CD14-positive monocyte (primary cell): ENCODE measurements at regions not wholly inside any gene's neighbourhood (a gene's known extent, or its start where the extent isn't known, plus 50 kb on each side); places are given as distances from the start of the nearest gene placed in this dataset.

Source experiments
- DNase-seq, 3 donors: peaks; one replicate each; pipeline ENCODE4 v3.0.0-alpha.2; 2011 to 2022
- H2AFZ ChIP-seq: 2 replicates; pipeline ENCODE4 v1.6.0; 2012; ENCODE audit warnings: mild to moderate bottlenecking, low read depth, low read length, inconsistent platforms; ENCODE audit not compliant: insufficient read depth, poor library complexity, severe bottlenecking
- H3K27ac ChIP-seq, 2 donors: 1 replicate in 1 of 2; 2 replicates in 1 of 2; pipeline ENCODE4 v1.5.1; 2012 to 2013; ENCODE audit warnings: low read length in 2 of 2, control low read depth in 1 of 2, inconsistent platforms in 1 of 2, low read depth in 1 of 2, mild to moderate bottlenecking in 1 of 2
- H3K27me3 ChIP-seq, 2 donors: one replicate each; pipeline versions ENCODE4 v1.6.0 to v1.6.1; 2011 to 2013; ENCODE audit warnings: low read length in 2 of 2; ENCODE audit not compliant: control insufficient read depth in 2 of 2, insufficient read depth in 2 of 2
- H3K36me3 ChIP-seq, 2 donors: replicated peaks in 1 of 2; 1 replicate in 1 of 2; 2 replicates in 1 of 2; pipeline versions ENCODE4 v1.5.1 to v1.6.1; 2012 to 2013; ENCODE audit warnings: low read length in 2 of 2, control low read depth in 1 of 2, inconsistent platforms in 1 of 2, mild to moderate bottlenecking in 1 of 2; ENCODE audit not compliant: insufficient read depth in 2 of 2, control insufficient read depth in 1 of 2
- H3K4me1 ChIP-seq, 2 donors: 1 replicate in 1 of 2; 2 replicates in 1 of 2; pipeline versions ENCODE4 v1.5.1 to v1.6.1; 2012 to 2013; ENCODE audit warnings: low read length in 2 of 2, control low read depth in 1 of 2, inconsistent platforms in 1 of 2, mild to moderate bottlenecking in 1 of 2, moderate library complexity in 1 of 2; ENCODE audit not compliant: insufficient read depth in 2 of 2, control insufficient read depth in 1 of 2
- H3K4me2 ChIP-seq: replicated peaks from 2 replicates; pipeline ENCODE3; 2012; ENCODE audit warnings: low read length, moderate library complexity, mild to moderate bottlenecking; ENCODE audit not compliant: poor library complexity, severe bottlenecking; ENCODE audit errors: extremely low read depth
- H3K4me3 ChIP-seq, 3 experiments: fragments of 200-600 bp in 1 of 3; sonication (generic) in 1 of 3; replicated peaks in 1 of 3; 1 replicate in 2 of 3; 2 replicates in 1 of 3; pipeline ENCODE4 v1.5.1; 2011 to 2013; ENCODE audit warnings: low read length in 3 of 3, mild to moderate bottlenecking in 3 of 3, control low read depth in 2 of 3, low read depth in 2 of 3, inconsistent platforms in 1 of 3, moderate library complexity in 1 of 3
- H3K79me2 ChIP-seq: 2 replicates; pipeline ENCODE4 v1.6.0; 2012; ENCODE audit warnings: mild to moderate bottlenecking, control low read depth, inconsistent platforms, low read length, moderate library complexity; ENCODE audit not compliant: insufficient read depth
- H3K9ac ChIP-seq: 2 replicates; pipeline ENCODE4 v1.6.0; 2017; ENCODE audit warnings: low read length, mild to moderate bottlenecking; ENCODE audit not compliant: insufficient read depth, poor library complexity, severe bottlenecking
- H3K9me3 ChIP-seq, 2 donors: replicated peaks in 1 of 2; 1 replicate in 1 of 2; 2 replicates in 1 of 2; pipeline versions ENCODE4 v1.5.1 to v1.6.1; 2012 to 2013; ENCODE audit warnings: low read length in 2 of 2, control low read depth in 1 of 2; ENCODE audit not compliant: control insufficient read depth in 1 of 2, insufficient read depth in 1 of 2
- H4K20me1 ChIP-seq: 2 replicates; pipeline ENCODE4 v1.6.0; 2012; ENCODE audit warnings: mild to moderate bottlenecking, low read length, control low read depth, moderate library complexity; ENCODE audit not compliant: insufficient read depth
- H3K27ac Mint-ChIP-seq, 7 donors: one replicate each; pipeline ENCODE4 v1.8.0; 2020; ENCODE audit warnings: mild to moderate bottlenecking in 7 of 7, mixed read lengths in 7 of 7, moderate library complexity in 6 of 7, inconsistent platforms in 2 of 7
- H3K27me3 Mint-ChIP-seq, 3 donors: one replicate each; pipeline ENCODE4 v1.8.0; 2021 to 2022; ENCODE audit warnings: low read depth in 3 of 3, mild to moderate bottlenecking in 3 of 3, mixed read lengths in 3 of 3, moderate library complexity in 3 of 3, inconsistent platforms in 1 of 3
- H3K36me3 Mint-ChIP-seq, 2 donors: one replicate each; pipeline ENCODE4 v1.8.0; 2020; ENCODE audit warnings: mixed read lengths in 2 of 2, inconsistent platforms in 1 of 2, mild to moderate bottlenecking in 1 of 2
- H3K4me1 Mint-ChIP-seq: one replicate; pipeline ENCODE4 v1.8.0; 2020; ENCODE audit warnings: mild to moderate bottlenecking, mixed read lengths
- H3K4me3 Mint-ChIP-seq, 2 donors: one replicate each; pipeline ENCODE4 v1.8.0; 2020; ENCODE audit warnings: mild to moderate bottlenecking in 2 of 2, mixed read lengths in 2 of 2, moderate library complexity in 1 of 2
- H3K9me3 Mint-ChIP-seq, 7 donors: one replicate each; pipeline ENCODE4 v1.8.0; 2020 to 2022; ENCODE audit warnings: mixed read lengths in 7 of 7, mild to moderate bottlenecking in 6 of 7, moderate library complexity in 6 of 7, inconsistent platforms in 2 of 7
- WGBS: methylation state at CpG from one replicate; pipeline ENCODE4 v1.1.5; 2013; ENCODE audit warnings: missing lambda C conversion rate; ENCODE audit not compliant: insufficient coverage; 5-methylcytosine and 5-hydroxymethylcytosine counted together
- intact Hi-C, 2 donors: fragments of 100-400 bp; cut with micrococcal nuclease; formaldehyde crosslinking; loops; one replicate each; pipeline versions ENCODE4 v1.15.0 to v1.15.1; 2023
- TF ChIP-seq, protein P1 (sequence below): fragments of 200-600 bp; IDR thresholded peaks from one replicate; pipeline ENCODE4 v1.8.0; 2022; ENCODE audit warnings: antibody characterized with exemption, mild to moderate bottlenecking

- Histone ChIP-seq H3K4me2 (no peak overlapping the region), H3K27me3 (no peaks in the 10 kb centered on the region), H3K27ac (no peak overlapping the region), H4K20me1 (no peaks in the 10 kb centered on the region), H3K9me3 (peaks cover 0 to 4% of the 10 kb centered on the region in 2 donors), H3K9ac (no peak overlapping the region), H3K4me3 (no peak overlapping the region), H3K36me3 (no peaks in the 10 kb centered on the region), H3K79me2 (no peaks in the 10 kb centered on the region), H2AFZ (no peak overlapping the region), H3K4me1 (no peaks in the 10 kb centered on the region)
- intact Hi-C loops = no loop called here
- peaks cover 0 to 6% (median 3%) of the 10 kb centered on the region in 7 donors for H3K9me3 Mint-ChIP-seq
- no peaks in the 10 kb centered on the region for H3K27me3 Mint-ChIP-seq
- H3K27ac Mint-ChIP-seq = peak overlapping the region in 1 of 7 donors; percentile 37
- no peaks in the 10 kb centered on the region for H3K4me1 Mint-ChIP-seq
- TF ChIP-seq, protein P1, sequence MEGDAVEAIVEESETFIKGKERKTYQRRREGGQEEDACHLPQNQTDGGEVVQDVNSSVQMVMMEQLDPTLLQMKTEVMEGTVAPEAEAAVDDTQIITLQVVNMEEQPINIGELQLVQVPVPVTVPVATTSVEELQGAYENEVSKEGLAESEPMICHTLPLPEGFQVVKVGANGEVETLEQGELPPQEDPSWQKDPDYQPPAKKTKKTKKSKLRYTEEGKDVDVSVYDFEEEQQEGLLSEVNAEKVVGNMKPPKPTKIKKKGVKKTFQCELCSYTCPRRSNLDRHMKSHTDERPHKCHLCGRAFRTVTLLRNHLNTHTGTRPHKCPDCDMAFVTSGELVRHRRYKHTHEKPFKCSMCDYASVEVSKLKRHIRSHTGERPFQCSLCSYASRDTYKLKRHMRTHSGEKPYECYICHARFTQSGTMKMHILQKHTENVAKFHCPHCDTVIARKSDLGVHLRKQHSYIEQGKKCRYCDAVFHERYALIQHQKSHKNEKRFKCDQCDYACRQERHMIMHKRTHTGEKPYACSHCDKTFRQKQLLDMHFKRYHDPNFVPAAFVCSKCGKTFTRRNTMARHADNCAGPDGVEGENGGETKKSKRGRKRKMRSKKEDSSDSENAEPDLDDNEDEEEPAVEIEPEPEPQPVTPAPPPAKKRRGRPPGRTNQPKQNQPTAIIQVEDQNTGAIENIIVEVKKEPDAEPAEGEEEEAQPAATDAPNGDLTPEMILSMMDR = no peak
- no peak for DNase-seq
- WGBS = 100% methylated on average over 1 of the region's 2 CpGs
- H3K4me3 Mint-ChIP-seq = no peak overlapping the region
- no peaks in the 10 kb centered on the region for H3K36me3 Mint-ChIP-seq
Observed at GRCh38 chr2:220259662-220260061, 632.2 kb downstream of the SLC4A3 start.

DNA sequence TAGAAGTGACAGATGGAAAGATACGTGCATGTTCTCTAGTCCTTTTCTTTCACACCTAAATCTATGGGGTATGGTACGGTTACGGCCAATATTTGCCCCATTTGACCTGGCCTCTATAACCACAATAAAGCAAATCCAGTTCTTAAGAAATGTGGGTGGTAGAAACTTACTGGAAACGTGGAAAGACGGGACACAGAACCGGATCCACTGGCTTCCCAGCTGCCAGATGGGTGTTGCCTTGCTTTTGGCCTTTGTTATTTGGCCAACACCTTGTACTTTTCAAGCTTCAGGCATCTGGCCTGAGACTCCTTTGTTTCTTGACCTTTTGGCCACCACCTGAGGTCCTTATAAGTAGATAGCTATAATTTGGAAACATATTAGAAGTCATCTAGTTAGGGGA, 635.9 kb downstream of the SLC4A3 start:
- WGBS = 68% methylated on average over 3 of the region's 6 CpGs
- Histone ChIP-seq H2AFZ (no peak overlapping the region), H3K9ac (no peak overlapping the region), H3K36me3 (no peaks in the 10 kb centered on the region), H3K9me3 (peaks cover 0 to 4% of the 10 kb centered on the region in 2 donors), H4K20me1 (no peaks in the 10 kb centered on the region), H3K4me2 (no peak overlapping the region), H3K27ac (no peak overlapping the region), H3K4me3 (no peak overlapping the region), H3K27me3 (no peaks in the 10 kb centered on the region), H3K4me1 (no peaks in the 10 kb centered on the region), H3K79me2 (no peaks in the 10 kb centered on the region)
- TF ChIP-seq, protein P1 = no peak
- DNase-seq = no peak
- no peak overlapping the region for H3K4me3 Mint-ChIP-seq
- H3K4me1 Mint-ChIP-seq = no peaks in the 10 kb centered on the region
- no peaks in the 10 kb centered on the region for H3K36me3 Mint-ChIP-seq
- H3K27ac Mint-ChIP-seq = no peak overlapping the region
- intact Hi-C loops = no loop called here
- H3K9me3 Mint-ChIP-seq = peaks cover 0 to 6% (median 0%) of the 10 kb centered on the region in 7 donors
- peaks cover 0 to 1% (median 0%) of the 10 kb centered on the region in 3 donors for H3K27me3 Mint-ChIP-seq
